Smooth muscle cell (in vitro differentiated cells): ENCODE measurements at regions not wholly inside any gene's neighbourhood (a gene's known extent, or its start where the extent isn't known, plus 50 kb on each side); places are given as distances from the start of the nearest gene placed in this dataset.

Experiments
- DNase-seq: peaks from one replicate; lab custom pipeline; 2025; ENCODE audit not compliant: unreplicated experiment; lab: John Stamatoyannopoulos, UW
- H2AFZ ChIP-seq: fragments of 200-600 bp; sonication (generic); 2 replicates; pipeline ENCODE4 v1.6.0; 2016; ENCODE audit warnings: antibody characterized with exemption, low read depth, mild to moderate bottlenecking
- H3F3A ChIP-seq: fragments of 200-600 bp; sonication (generic); 2 replicates; pipeline ENCODE4 v1.6.0; 2017; ENCODE audit warnings: antibody characterized with exemption, low read depth
- H3K27ac ChIP-seq: fragments of 200-600 bp; sonication (generic); 2 replicates; pipeline ENCODE4 v1.5.1; 2016; ENCODE audit warnings: low read depth, mild to moderate bottlenecking
- H3K27me3 ChIP-seq: fragments of 200-600 bp; sonication (generic); 2 replicates; pipeline ENCODE4 v1.6.1; 2016; ENCODE audit warnings: low read depth, mild to moderate bottlenecking
- H3K36me3 ChIP-seq: fragments of 200-600 bp; sonication (generic); 2 replicates; pipeline ENCODE4 v1.5.1; 2016; ENCODE audit warnings: low read depth
- H3K4me1 ChIP-seq: fragments of 200-600 bp; sonication (generic); 2 replicates; pipeline ENCODE4 v1.5.1; 2016; ENCODE audit warnings: low read depth
- H3K4me2 ChIP-seq: fragments of 200-600 bp; sonication (generic); 2 replicates; pipeline ENCODE4 v1.6.0; 2016; ENCODE audit warnings: mild to moderate bottlenecking
- H3K4me3 ChIP-seq: fragments of 200-600 bp; sonication (generic); 2 replicates; pipeline ENCODE4 v1.5.1; 2016; ENCODE audit warnings: mild to moderate bottlenecking
- H3K79me2 ChIP-seq: fragments of 200-600 bp; sonication (generic); 2 replicates; pipeline ENCODE4 v1.6.0; 2016; ENCODE audit warnings: low read depth, mild to moderate bottlenecking
- H3K9ac ChIP-seq: fragments of 200-600 bp; sonication (generic); 2 replicates; pipeline ENCODE4 v1.6.0; 2016; ENCODE audit warnings: low read depth
- H3K9me3 ChIP-seq: fragments of 200-600 bp; sonication (generic); replicated peaks from 2 replicates; pipeline ENCODE4 v1.5.1; 2016; ENCODE audit warnings: low read depth
- H4K20me1 ChIP-seq: fragments of 200-600 bp; sonication (generic); 2 replicates; pipeline ENCODE4 v1.6.0; 2016; ENCODE audit warnings: low read depth
- WGBS: methylation state at CpG from one replicate; pipeline ENCODE4 v1.1.7; 2016; ENCODE audit warnings: low lambda C conversion rate; 5-methylcytosine and 5-hydroxymethylcytosine counted together
- TF ChIP-seq, protein P1 (sequence below): fragments of 200-600 bp; sonication (generic); IDR thresholded peaks from 2 replicates; pipeline ENCODE4 v1.5.1; 2017; ENCODE audit warnings: borderline replicate concordance, mild to moderate bottlenecking, antibody characterized with exemption; ENCODE audit not compliant: insufficient read depth, poor library complexity, severe bottlenecking

DNA sequence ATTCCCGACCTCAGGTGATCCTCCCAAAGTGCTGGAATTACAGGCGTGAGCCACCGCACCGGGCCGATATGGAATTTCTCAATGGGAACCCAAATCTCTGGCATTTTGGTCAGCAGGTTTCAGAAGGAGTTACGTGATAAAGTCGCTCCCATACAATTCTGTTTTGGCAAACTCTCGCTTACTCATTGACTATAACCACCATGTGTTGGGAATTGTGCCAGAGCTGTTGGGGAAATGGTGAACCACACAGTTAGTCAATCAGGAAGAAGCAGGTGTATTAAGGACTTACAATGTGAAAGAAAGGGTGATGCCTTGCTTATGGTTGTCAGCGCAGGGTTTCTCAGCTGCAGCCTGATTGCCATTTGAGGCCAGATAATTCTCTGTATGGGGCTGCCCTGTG is 410.5 kb downstream of the QKI start:
- 93% methylated on average over 9 of the region's 9 CpGs for WGBS
- no peaks in the 10 kb centered on the region for H3F3A ChIP-seq
- H3K27ac ChIP-seq, result no peak overlapping the region
- TF ChIP-seq, protein P1, sequence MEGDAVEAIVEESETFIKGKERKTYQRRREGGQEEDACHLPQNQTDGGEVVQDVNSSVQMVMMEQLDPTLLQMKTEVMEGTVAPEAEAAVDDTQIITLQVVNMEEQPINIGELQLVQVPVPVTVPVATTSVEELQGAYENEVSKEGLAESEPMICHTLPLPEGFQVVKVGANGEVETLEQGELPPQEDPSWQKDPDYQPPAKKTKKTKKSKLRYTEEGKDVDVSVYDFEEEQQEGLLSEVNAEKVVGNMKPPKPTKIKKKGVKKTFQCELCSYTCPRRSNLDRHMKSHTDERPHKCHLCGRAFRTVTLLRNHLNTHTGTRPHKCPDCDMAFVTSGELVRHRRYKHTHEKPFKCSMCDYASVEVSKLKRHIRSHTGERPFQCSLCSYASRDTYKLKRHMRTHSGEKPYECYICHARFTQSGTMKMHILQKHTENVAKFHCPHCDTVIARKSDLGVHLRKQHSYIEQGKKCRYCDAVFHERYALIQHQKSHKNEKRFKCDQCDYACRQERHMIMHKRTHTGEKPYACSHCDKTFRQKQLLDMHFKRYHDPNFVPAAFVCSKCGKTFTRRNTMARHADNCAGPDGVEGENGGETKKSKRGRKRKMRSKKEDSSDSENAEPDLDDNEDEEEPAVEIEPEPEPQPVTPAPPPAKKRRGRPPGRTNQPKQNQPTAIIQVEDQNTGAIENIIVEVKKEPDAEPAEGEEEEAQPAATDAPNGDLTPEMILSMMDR, result no peak
- no peak overlapping the region for H2AFZ ChIP-seq
- peaks cover 15% of the 10 kb centered on the region for H3K27me3 ChIP-seq
- H3K4me2 ChIP-seq, result no peak overlapping the region
- H3K79me2 ChIP-seq, result no peaks in the 10 kb centered on the region
- H3K4me3 ChIP-seq, result no peak overlapping the region
- no peaks in the 10 kb centered on the region for H3K9me3 ChIP-seq
- peaks cover 7% of the 10 kb centered on the region for H3K4me1 ChIP-seq
- no peaks in the 10 kb centered on the region for H3K36me3 ChIP-seq
- no peak for DNase-seq
- H4K20me1 ChIP-seq, result no peaks in the 10 kb centered on the region
- H3K9ac ChIP-seq, result no peak overlapping the region

DNA sequence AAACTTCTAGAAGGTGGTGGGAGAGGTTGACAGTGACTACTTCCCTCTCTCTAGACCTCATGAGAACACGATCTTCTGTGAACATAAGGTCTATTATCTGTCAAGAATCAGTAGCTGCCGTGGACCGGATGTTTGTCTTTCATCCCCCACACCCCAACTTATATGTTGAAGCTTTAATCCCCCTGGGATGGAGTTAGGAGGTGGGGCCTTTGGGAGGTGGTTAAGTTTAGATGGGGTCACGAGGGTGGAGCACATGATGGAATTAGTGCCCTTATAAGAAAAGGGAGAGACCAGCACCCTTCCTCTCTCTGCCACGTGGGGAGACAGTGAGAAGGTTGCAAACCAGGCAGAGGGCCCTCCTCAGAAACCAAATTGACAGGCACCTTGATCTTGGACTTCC is 409.1 kb downstream of the QKI start:
- H3K4me2 ChIP-seq, result no peak overlapping the region
- H4K20me1 ChIP-seq, result no peaks in the 10 kb centered on the region
- no peak for DNase-seq
- H3K4me3 ChIP-seq, result no peak overlapping the region
- TF ChIP-seq, protein P1, result no peak
- H3K27me3 ChIP-seq, result peaks cover 15% of the 10 kb centered on the region
- H2AFZ ChIP-seq, result no peak overlapping the region
- no peak overlapping the region for H3K27ac ChIP-seq
- no peaks in the 10 kb centered on the region for H3K9me3 ChIP-seq
- no peaks in the 10 kb centered on the region for H3F3A ChIP-seq
- H3K4me1 ChIP-seq, result peaks cover 4% of the 10 kb centered on the region
- no peaks in the 10 kb centered on the region for H3K79me2 ChIP-seq
- WGBS, result 88% methylated on average over 5 of the region's 5 CpGs
- H3K36me3 ChIP-seq, result no peaks in the 10 kb centered on the region
- no peak overlapping the region for H3K9ac ChIP-seq

- no peak for DNase-seq
- Histone ChIP-seq H3K9me3 (no peaks in the 10 kb centered on the region), H4K20me1 (no peaks in the 10 kb centered on the region), H3K79me2 (no peaks in the 10 kb centered on the region), H2AFZ (no peak overlapping the region), H3K9ac (no peak overlapping the region), H3K27me3 (peaks cover 3% of the 10 kb centered on the region), H3K27ac (no peak overlapping the region), H3K4me2 (no peak overlapping the region), H3K4me1 (no peaks in the 10 kb centered on the region), H3K4me3 (no peak overlapping the region), H3F3A (no peaks in the 10 kb centered on the region), H3K36me3 (no peaks in the 10 kb centered on the region)
- 57% methylated on average over 10 of the region's 10 CpGs for WGBS
- TF ChIP-seq, protein P1, result no peak
Measured at GRCh38 chr6:163820745-163821458, 406.4 kb downstream of the QKI start.

GRCh38 chr6:163820171-163820570 is 405.7 kb downstream of the QKI start:
- Histone ChIP-seq H3K27ac (no peak overlapping the region), H2AFZ (no peak overlapping the region), H3K36me3 (no peaks in the 10 kb centered on the region), H3K9ac (no peak overlapping the region), H3K79me2 (no peaks in the 10 kb centered on the region), H4K20me1 (no peaks in the 10 kb centered on the region), H3K27me3 (no peaks in the 10 kb centered on the region), H3K4me1 (no peaks in the 10 kb centered on the region), H3K4me3 (no peak overlapping the region), H3K9me3 (no peaks in the 10 kb centered on the region), H3K4me2 (no peak overlapping the region), H3F3A (no peaks in the 10 kb centered on the region)
- DNase-seq, result no peak
- TF ChIP-seq, protein P1, result no peak
- 88% methylated on average over 17 of the region's 17 CpGs for WGBS
